Caco-2 (cell line): ENCODE measurements at regions not wholly inside any gene's neighbourhood (a gene's known extent, or its start where the extent isn't known, plus 50 kb on each side); places are given as distances from the start of the nearest gene placed in this dataset.
"Not testable (repeated sequence)": the region's sequence is repeated elsewhere in the genome, so short reads cannot be mapped to it uniquely, and the experiment has no call there.

Experiments
- BruUV-seq: library from RNA; stranded (reverse); fragments of 400-500 nt; replicated peaks from 2 replicates; lab custom pipeline; 2021; lab: Mats Ljungman, UMichigan
- CTCF ChIA-PET: fragments of 300-600 bp; sonication (Branson Sonifier 250); formaldehyde crosslinking; loops from one replicate; lab custom pipeline; 2022; ENCODE audit warnings: antibody characterized with exemption; lab: Charles Lee
- POLR2A ChIA-PET: fragments of 300-600 bp; sonication (Branson Sonifier 250); formaldehyde crosslinking; loops from one replicate; lab custom pipeline; 2022; ENCODE audit warnings: antibody characterized with exemption; lab: Charles Lee
- DNase-seq, 2 experiments: peaks; one replicate each; pipeline versions ENCODE4 v3.0.0 to v3.0.0-alpha.2; 2020 to 2022
- H3K27me3 ChIP-seq: replicated peaks from 2 replicates; pipeline ENCODE4 v1.6.0; 2011; ENCODE audit warnings: low read length; ENCODE audit not compliant: control insufficient read depth, insufficient read depth
- H3K36me3 ChIP-seq: 2 replicates; pipeline ENCODE4 v1.5.1; 2011; ENCODE audit warnings: low read length; ENCODE audit not compliant: control insufficient read depth, insufficient read depth
- H3K4me1 ChIP-seq: fragments of 250-450 bp; sonication (Bioruptor Pico); 2 replicates; pipeline ENCODE4 v1.5.1; 2020; ENCODE audit warnings: mild to moderate bottlenecking
- H3K4me3 ChIP-seq: 2 replicates; pipeline ENCODE4 v1.5.1; 2011; ENCODE audit warnings: low read depth, mild to moderate bottlenecking, control low read depth, low read length
- H3K9me3 ChIP-seq: fragments of 250-450 bp; sonication (Bioruptor Pico); 2 replicates; pipeline ENCODE4 v1.5.1; 2020; ENCODE audit warnings: mild to moderate bottlenecking, moderate library complexity
- H3K27ac Mint-ChIP-seq: one replicate; pipeline ENCODE4 v1.8.0; 2022; ENCODE audit warnings: mixed read lengths; ENCODE audit not compliant: unreplicated experiment
- H3K27me3 Mint-ChIP-seq: one replicate; pipeline ENCODE4 v1.8.0; 2022; ENCODE audit warnings: mixed read lengths; ENCODE audit not compliant: insufficient read depth, unreplicated experiment
- H3K36me3 Mint-ChIP-seq: one replicate; pipeline ENCODE4 v1.8.0; 2022; ENCODE audit warnings: mild to moderate bottlenecking, mixed read lengths; ENCODE audit not compliant: insufficient read depth, unreplicated experiment
- H3K4me1 Mint-ChIP-seq: one replicate; pipeline ENCODE4 v1.8.0; 2022; ENCODE audit warnings: low read depth, mixed read lengths; ENCODE audit not compliant: unreplicated experiment
- H3K4me3 Mint-ChIP-seq: one replicate; pipeline ENCODE4 v1.8.0; 2022; ENCODE audit warnings: mild to moderate bottlenecking, moderate library complexity, mixed read lengths; ENCODE audit not compliant: unreplicated experiment
- H3K9me3 Mint-ChIP-seq: one replicate; pipeline ENCODE4 v1.8.0; 2022; ENCODE audit warnings: mixed read lengths; ENCODE audit not compliant: unreplicated experiment
- CTCF ChIP-seq, 2 experiments: fragments of 200-600 bp in 1 of 2; IDR thresholded peaks; 1 replicate in 1 of 2; 2 replicates in 1 of 2; pipeline versions ENCODE4 v1.5.1 to v1.8.0; 2011 to 2022; ENCODE audit warnings: antibody characterized with exemption in 1 of 2, control low read depth in 1 of 2, inconsistent platforms in 1 of 2, low read depth in 1 of 2, low read length in 1 of 2, mild to moderate bottlenecking in 1 of 2, moderate library complexity in 1 of 2; ENCODE audit not compliant: insufficient read depth in 1 of 2, severe bottlenecking in 1 of 2, unreplicated experiment in 1 of 2
- intact Hi-C: fragments of 100-400 bp; cut with micrococcal nuclease; formaldehyde crosslinking; loops from one replicate; pipeline ENCODE4 v1.10.0; 2022; ENCODE audit not compliant: unreplicated experiment

- no peak overlapping the region for H3K4me3 Mint-ChIP-seq
- H3K9me3 Mint-ChIP-seq = no peaks in the 10 kb centered on the region
- no peak for TF ChIP-seq CTCF (IDR thresholded peaks at IDR 0.05; ENCODE audit: insufficient read depth in 1 of 2, low read depth in 1 of 2, low read length in 1 of 2, severe bottlenecking in 1 of 2, unreplicated experiment in 1 of 2)
- ChIA-PET POLR2A (no interaction called here), CTCF (interaction anchor here (0.6 kb wide), 1 partner anchor 67 kb away, joined by 3 read pairs; no protein-coding TSS in a partner anchor)
- no peaks in the 10 kb centered on the region for H3K36me3 Mint-ChIP-seq
- H3K27me3 Mint-ChIP-seq = no peaks in the 10 kb centered on the region
- BruUV-seq = no TSS peak
- H3K4me1 ChIP-seq = peaks cover 14% of the 10 kb centered on the region; the same call in 1 of the 2 replicates
- peaks cover 8% of the 10 kb centered on the region for H3K4me1 Mint-ChIP-seq
- no peak for DNase-seq
- intact Hi-C loops = no loop called here
- H3K4me3 ChIP-seq = no peak overlapping the region
- no peaks in the 10 kb centered on the region for H3K36me3 ChIP-seq
- H3K27ac Mint-ChIP-seq = no peak overlapping the region
- H3K9me3 ChIP-seq = no peaks in the 10 kb centered on the region
- no peaks in the 10 kb centered on the region for H3K27me3 ChIP-seq
Measured at GRCh38 chr3:112755845-112756613, 90.6 kb downstream of the CD200R1L start.

GRCh38 chr3:112755046-112755445 lies 91.6 kb downstream of the CD200R1L start:
- H3K9me3 ChIP-seq, H3K4me1 Mint-ChIP-seq, POLR2A ChIA-PET, H3K27me3 ChIP-seq, H3K9me3 Mint-ChIP-seq, BruUV-seq, H3K36me3 ChIP-seq, H3K27me3 Mint-ChIP-seq, H3K27ac Mint-ChIP-seq, H3K36me3 Mint-ChIP-seq, DNase-seq, CTCF ChIA-PET, H3K4me3 Mint-ChIP-seq, H3K4me3 ChIP-seq, intact Hi-C loops: not testable (repeated sequence)
- peaks cover 14% of the 10 kb centered on the region; the same call in 1 of the 2 replicates for H3K4me1 ChIP-seq

- no TSS peak for BruUV-seq
- H3K4me3 ChIP-seq = no peak overlapping the region
- Mint-ChIP-seq H3K4me3 (no peak overlapping the region), H3K36me3 (no peaks in the 10 kb centered on the region), H3K4me1 (peaks cover 15% of the 10 kb centered on the region), H3K27me3 (no peaks in the 10 kb centered on the region), H3K27ac (peak overlapping the region; percentile 24), H3K9me3 (no peaks in the 10 kb centered on the region)
- intact Hi-C loops = no loop called here
- no peaks in the 10 kb centered on the region for H3K36me3 ChIP-seq
- no peaks in the 10 kb centered on the region for H3K9me3 ChIP-seq
- no peaks in the 10 kb centered on the region for H3K27me3 ChIP-seq
- ChIA-PET POLR2A (no interaction called here), CTCF (interaction anchor here (1.5 kb wide), 1 partner anchor 17 kb away, joined by 5 read pairs; no protein-coding TSS in a partner anchor)
- peak; percentile 37 to 57 for DNase-seq
- peaks cover 14% of the 10 kb centered on the region; the same call in 1 of the 2 replicates for H3K4me1 ChIP-seq
- TF ChIP-seq CTCF (IDR thresholded peaks at IDR 0.05; ENCODE audit: insufficient read depth in 1 of 2, low read depth in 1 of 2, low read length in 1 of 2, severe bottlenecking in 1 of 2, unreplicated experiment in 1 of 2) = no peak
Measured at GRCh38 chr3:112751564-112752512, 94.8 kb downstream of the CD200R1L start.
